HG02610 (cell line): ENCODE measurements at regions not wholly inside any gene's neighbourhood (a gene's known extent, or its start where the extent isn't known, plus 50 kb on each side); places are given as distances from the start of the nearest gene placed in this dataset.

Experiments
- ATAC-seq: cut with Tn5 transposase; IDR thresholded peaks from one replicate; pipeline ENCODE4 v1.9.1; 2021; ENCODE audit warnings: mild to moderate bottlenecking, moderate library complexity; ENCODE audit not compliant: unreplicated experiment

GRCh38 chr4:110878413-110878812 is 255.5 kb upstream of the PITX2 start:
- ATAC-seq = peak; percentile 78

- ATAC-seq = peak; percentile 9
Measured at GRCh38 chr4:110878956-110879355, 256.1 kb upstream of the PITX2 start.

- no peak for ATAC-seq
Measured at GRCh38 chr4:110886270-110886669, 263.4 kb upstream of the PITX2 start.

- no peak for ATAC-seq
Measured at GRCh38 chr4:110886856-110887255, 264.0 kb upstream of the PITX2 start.

GRCh38 chr4:110897784-110898183 is 274.9 kb upstream of the PITX2 start:
- no peak for ATAC-seq

- peak; percentile 86 for ATAC-seq
Measured at GRCh38 chr4:110898290-110898689, 275.4 kb upstream of the PITX2 start.

GRCh38 chr4:110900213-110900769 is 277.4 kb upstream of the PITX2 start:
- no peak for ATAC-seq

- ATAC-seq = no peak
Measured at GRCh38 chr4:110902500-110902899, 279.6 kb upstream of the PITX2 start.

- ATAC-seq = no peak
Measured at GRCh38 chr4:110904435-110905065, 281.7 kb upstream of the PITX2 start.

GRCh38 chr4:110905367-110905766 is 282.5 kb upstream of the PITX2 start:
- no peak for ATAC-seq

GRCh38 chr4:110907801-110908313 is 285.0 kb upstream of the PITX2 start:
- no peak for ATAC-seq

- no peak for ATAC-seq
Measured at GRCh38 chr4:110914791-110915190, 291.9 kb upstream of the PITX2 start.

- ATAC-seq = no peak
Measured at GRCh38 chr4:110915301-110915700, 292.4 kb upstream of the PITX2 start.

- ATAC-seq = no peak
Measured at GRCh38 chr4:110916505-110916904, 293.6 kb upstream of the PITX2 start.

- no peak for ATAC-seq
Measured at GRCh38 chr4:110917835-110918234, 295.0 kb upstream of the PITX2 start.

GRCh38 chr4:110920990-110921389 is 298.1 kb upstream of the PITX2 start:
- ATAC-seq = no peak

- no peak for ATAC-seq
Measured at GRCh38 chr4:110924761-110925160, 301.9 kb upstream of the PITX2 start.

- no peak for ATAC-seq
Measured at GRCh38 chr4:110926841-110927400, 304.0 kb upstream of the PITX2 start.

- ATAC-seq = no peak
Measured at GRCh38 chr4:110933341-110933740, 310.5 kb upstream of the PITX2 start.

GRCh38 chr4:110944501-110944900 is 321.6 kb upstream of the PITX2 start:
- ATAC-seq = no peak

GRCh38 chr4:110945600-110945999 is 322.7 kb upstream of the PITX2 start:
- no peak for ATAC-seq

GRCh38 chr4:110949542-110949941 is 326.7 kb upstream of the PITX2 start:
- no peak for ATAC-seq
